Thyroid gland (tissue), 4 donors: ENCODE measurements at regions not wholly inside any gene's neighbourhood (a gene's known extent, or its start where the extent isn't known, plus 50 kb on each side); places are given as distances from the start of the nearest gene placed in this dataset.

Source experiments
- POLR2A ChIP-seq, 2 donors: fragments of 450-650 bp; IDR thresholded peaks; one replicate each; pipeline ENCODE4 v1.6.1; 2017; ENCODE audit warnings: antibody characterized with exemption in 2 of 2, mild to moderate bottlenecking in 2 of 2, moderate library complexity in 1 of 2
- TF ChIP-seq, protein P1 (sequence below), 6 experiments: fragments of 200-600 bp in 3 of 6; fragments of 450-650 bp in 3 of 6; sonication (generic) in 3 of 6; IDR thresholded peaks; one replicate each; pipeline ENCODE4 v1.5.1; 2016 to 2019; ENCODE audit warnings: antibody characterized with exemption in 6 of 6, mild to moderate bottlenecking in 2 of 6, inconsistent platforms in 1 of 6, moderate library complexity in 1 of 6

DNA sequence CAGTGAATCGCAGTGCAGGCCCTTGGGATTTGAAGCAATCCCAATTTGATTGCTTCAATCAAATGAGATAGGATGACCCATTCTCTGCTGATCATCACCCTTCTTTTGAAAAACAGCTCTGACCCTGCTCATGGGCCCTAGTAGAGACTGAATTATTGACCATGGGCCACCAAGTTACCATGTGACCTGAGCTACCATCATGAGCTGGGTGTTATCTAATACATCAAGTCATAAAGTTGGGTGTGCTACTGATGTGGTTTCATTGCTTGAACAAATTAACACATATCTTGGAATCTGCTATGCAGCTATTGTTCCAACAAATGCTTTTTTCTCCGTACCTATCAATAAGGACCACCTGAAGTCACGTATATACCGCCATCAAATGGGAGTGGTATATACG is 54.8 kb upstream of the CNKSR3 start:
- TF ChIP-seq, protein P1, sequence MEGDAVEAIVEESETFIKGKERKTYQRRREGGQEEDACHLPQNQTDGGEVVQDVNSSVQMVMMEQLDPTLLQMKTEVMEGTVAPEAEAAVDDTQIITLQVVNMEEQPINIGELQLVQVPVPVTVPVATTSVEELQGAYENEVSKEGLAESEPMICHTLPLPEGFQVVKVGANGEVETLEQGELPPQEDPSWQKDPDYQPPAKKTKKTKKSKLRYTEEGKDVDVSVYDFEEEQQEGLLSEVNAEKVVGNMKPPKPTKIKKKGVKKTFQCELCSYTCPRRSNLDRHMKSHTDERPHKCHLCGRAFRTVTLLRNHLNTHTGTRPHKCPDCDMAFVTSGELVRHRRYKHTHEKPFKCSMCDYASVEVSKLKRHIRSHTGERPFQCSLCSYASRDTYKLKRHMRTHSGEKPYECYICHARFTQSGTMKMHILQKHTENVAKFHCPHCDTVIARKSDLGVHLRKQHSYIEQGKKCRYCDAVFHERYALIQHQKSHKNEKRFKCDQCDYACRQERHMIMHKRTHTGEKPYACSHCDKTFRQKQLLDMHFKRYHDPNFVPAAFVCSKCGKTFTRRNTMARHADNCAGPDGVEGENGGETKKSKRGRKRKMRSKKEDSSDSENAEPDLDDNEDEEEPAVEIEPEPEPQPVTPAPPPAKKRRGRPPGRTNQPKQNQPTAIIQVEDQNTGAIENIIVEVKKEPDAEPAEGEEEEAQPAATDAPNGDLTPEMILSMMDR (IDR thresholded peaks at IDR 0.05): no peak
- TF ChIP-seq POLR2A (IDR thresholded peaks at IDR 0.05): no peak
